Adipocyte (in vitro differentiated cells): ENCODE measurements at regions not wholly inside any gene's neighbourhood (a gene's known extent, or its start where the extent isn't known, plus 50 kb on each side); places are given as distances from the start of the nearest gene placed in this dataset.

Experiments used
- DNase-seq: peaks from one replicate; pipeline ENCODE4 v3.0.0-alpha.2; 2015; ENCODE audit warnings: low read depth
- H3K27me3 ChIP-seq: replicated peaks from 2 replicates; pipeline ENCODE4 v1.7.0; 2013; ENCODE audit warnings: mild to moderate bottlenecking, low read length, moderate library complexity; ENCODE audit not compliant: control insufficient read depth, insufficient read depth
- H3K36me3 ChIP-seq: 2 replicates; pipeline ENCODE4 v1.7.0; 2013; ENCODE audit warnings: low read length, mild to moderate bottlenecking, moderate library complexity; ENCODE audit not compliant: control insufficient read depth, insufficient read depth, severe bottlenecking
- H3K4me1 ChIP-seq: 2 replicates; pipeline ENCODE4 v1.7.0; 2013; ENCODE audit warnings: mild to moderate bottlenecking, low read length, moderate library complexity; ENCODE audit not compliant: control insufficient read depth, insufficient read depth
- H3K4me3 ChIP-seq: 2 replicates; pipeline ENCODE4 v1.7.0; 2013; ENCODE audit warnings: mild to moderate bottlenecking, low read length, moderate library complexity
- H3K9ac ChIP-seq: 2 replicates; pipeline ENCODE4 v1.7.0; 2013; ENCODE audit warnings: mild to moderate bottlenecking, low read length, moderate library complexity
- H3K9me3 ChIP-seq: 2 replicates; pipeline ENCODE4 v1.7.0; 2013; ENCODE audit warnings: mild to moderate bottlenecking, low read length, moderate library complexity; ENCODE audit not compliant: control insufficient read depth

DNA sequence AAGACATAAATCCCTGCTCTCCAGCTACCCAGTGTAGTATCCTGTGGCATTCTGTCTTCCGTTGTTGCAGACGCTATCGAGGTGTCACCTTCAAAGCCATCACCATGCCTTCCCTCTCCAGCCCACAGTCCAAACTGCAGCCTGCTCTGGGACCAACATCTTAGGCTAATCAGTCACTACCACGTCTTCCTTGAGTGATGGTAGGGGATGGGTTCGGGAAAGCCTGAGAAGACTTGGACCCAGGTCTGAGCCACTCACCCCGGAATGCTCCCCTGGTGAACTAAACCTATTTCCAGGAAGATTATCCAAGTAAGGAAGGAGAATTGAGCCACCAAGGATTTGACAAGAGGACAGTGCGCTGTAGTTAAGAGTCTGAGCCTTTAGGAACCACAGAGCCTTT lies 52.9 kb upstream of the IRX1 start:
- Histone ChIP-seq H3K9me3 (peaks cover 4% of the 10 kb centered on the region), H3K36me3 (no peaks in the 10 kb centered on the region), H3K4me1 (no peaks in the 10 kb centered on the region), H3K9ac (no peak overlapping the region), H3K4me3 (no peak overlapping the region), H3K27me3 (no peaks in the 10 kb centered on the region)
- DNase-seq, result no peak

DNA sequence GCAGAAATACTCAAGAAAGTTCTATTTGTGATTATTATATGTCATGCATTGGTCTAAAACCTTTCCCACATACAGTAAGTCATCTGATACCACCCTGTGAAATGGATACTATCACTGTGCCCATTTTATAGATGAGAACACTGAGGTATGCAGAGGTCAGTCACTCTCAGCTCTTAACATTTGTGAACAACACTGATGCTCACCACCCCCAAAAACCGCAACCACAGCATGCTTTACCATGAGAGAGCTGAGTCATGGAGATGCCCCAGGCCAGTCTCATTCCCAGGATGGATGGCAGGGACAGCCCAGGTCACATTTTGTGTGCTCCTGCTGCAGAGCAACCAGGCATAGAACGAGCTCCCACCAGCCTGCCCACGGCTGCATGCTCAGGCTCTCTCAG lies 53.5 kb upstream of the IRX1 start:
- DNase-seq, result no peak
- no peak overlapping the region for H3K9ac ChIP-seq
- H3K36me3 ChIP-seq, result no peaks in the 10 kb centered on the region
- no peaks in the 10 kb centered on the region for H3K27me3 ChIP-seq
- H3K9me3 ChIP-seq, result peaks cover 4% of the 10 kb centered on the region
- H3K4me3 ChIP-seq, result no peak overlapping the region
- H3K4me1 ChIP-seq, result no peaks in the 10 kb centered on the region

GRCh38 chr5:3538886-3539285 lies 56.7 kb upstream of the IRX1 start:
- no peaks in the 10 kb centered on the region for H3K27me3 ChIP-seq
- no peaks in the 10 kb centered on the region for H3K4me1 ChIP-seq
- no peak overlapping the region for H3K4me3 ChIP-seq
- no peak overlapping the region for H3K9ac ChIP-seq
- no peaks in the 10 kb centered on the region for H3K9me3 ChIP-seq
- DNase-seq, result no peak
- H3K36me3 ChIP-seq, result no peaks in the 10 kb centered on the region

GRCh38 chr5:3537942-3538341 lies 57.7 kb upstream of the IRX1 start:
- no peaks in the 10 kb centered on the region for H3K9me3 ChIP-seq
- no peaks in the 10 kb centered on the region for H3K36me3 ChIP-seq
- DNase-seq, result no peak
- no peaks in the 10 kb centered on the region for H3K27me3 ChIP-seq
- H3K4me3 ChIP-seq, result no peak overlapping the region
- no peak overlapping the region for H3K9ac ChIP-seq
- no peaks in the 10 kb centered on the region for H3K4me1 ChIP-seq

DNA sequence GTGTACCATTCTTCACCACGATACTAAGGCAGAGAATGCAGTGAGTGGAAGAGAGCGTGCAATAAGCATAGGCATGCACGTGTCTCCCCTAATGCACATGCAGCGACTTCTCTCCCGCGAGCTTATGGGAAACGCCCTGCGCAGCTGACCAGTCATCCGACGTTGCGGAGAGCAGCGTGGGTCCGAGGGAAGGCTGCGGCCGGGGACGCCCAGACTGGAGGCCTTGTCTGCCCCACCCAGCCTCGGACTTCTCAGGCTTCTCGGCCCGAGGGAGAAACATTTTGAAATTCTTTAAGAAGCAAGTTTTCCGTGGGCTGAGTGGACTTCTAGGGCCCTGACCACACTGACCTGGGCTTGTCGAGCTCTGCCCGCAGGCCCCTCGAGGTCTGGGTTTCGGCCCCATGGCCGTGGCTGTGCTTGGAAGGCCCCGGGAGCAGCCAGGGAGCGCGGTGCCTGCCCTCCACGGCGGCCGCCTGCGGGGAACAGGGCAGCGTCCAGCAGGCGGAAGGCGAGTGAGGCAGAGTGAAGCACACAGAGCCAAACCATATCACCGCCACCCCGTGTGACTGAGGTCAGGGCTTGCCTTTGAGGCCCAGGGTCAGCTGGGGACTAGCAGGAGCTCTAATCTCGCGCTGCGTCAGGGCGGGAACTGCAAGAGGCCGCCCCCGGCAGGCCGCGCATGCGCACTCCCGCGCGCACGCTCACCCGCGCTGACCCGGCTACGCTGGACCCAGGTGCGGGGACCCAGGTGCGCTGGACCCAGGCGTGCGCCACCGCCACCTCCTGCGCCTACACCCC lies 60.0 kb upstream of the IRX1 start:
- DNase-seq, result no peak
- Histone ChIP-seq H3K27me3 (no peaks in the 10 kb centered on the region), H3K9me3 (no peaks in the 10 kb centered on the region), H3K4me1 (no peaks in the 10 kb centered on the region), H3K4me3 (no peak overlapping the region), H3K36me3 (no peaks in the 10 kb centered on the region), H3K9ac (no peak overlapping the region)

DNA sequence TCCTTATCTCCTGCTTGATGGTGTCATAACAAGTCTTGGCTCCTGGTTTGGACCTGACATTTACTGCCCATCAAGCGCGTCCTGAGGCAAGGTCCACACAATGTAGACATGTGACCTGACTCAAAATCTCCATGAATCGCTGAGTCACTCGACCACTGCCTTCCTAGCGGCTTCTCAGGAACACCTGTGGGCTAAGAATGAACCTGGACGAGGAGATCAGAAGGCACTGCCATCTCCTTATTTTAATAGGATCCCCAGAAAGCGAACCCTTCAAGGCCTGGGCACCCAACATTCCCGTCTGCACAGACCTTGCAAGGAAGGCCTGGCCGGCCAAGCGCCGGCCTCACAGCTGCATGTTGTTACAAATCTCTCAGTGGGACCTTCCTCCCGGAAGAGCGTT lies 60.6 kb upstream of the IRX1 start:
- no peak for DNase-seq
- H3K9ac ChIP-seq, result no peak overlapping the region

GRCh38 chr5:3531320-3531986 lies 64.2 kb upstream of the IRX1 start:
- Histone ChIP-seq H3K4me1 (no peaks in the 10 kb centered on the region), H3K27me3 (no peaks in the 10 kb centered on the region), H3K36me3 (no peaks in the 10 kb centered on the region), H3K9me3 (no peaks in the 10 kb centered on the region), H3K9ac (no peak overlapping the region), H3K4me3 (no peak overlapping the region)
- no peak for DNase-seq

More for the DNA sequence above, 60.6 kb upstream of the IRX1 start:
- Histone ChIP-seq H3K36me3 (no peaks in the 10 kb centered on the region), H3K4me1 (no peaks in the 10 kb centered on the region), H3K27me3 (no peaks in the 10 kb centered on the region), H3K9me3 (no peaks in the 10 kb centered on the region), H3K4me3 (no peak overlapping the region)

DNA sequence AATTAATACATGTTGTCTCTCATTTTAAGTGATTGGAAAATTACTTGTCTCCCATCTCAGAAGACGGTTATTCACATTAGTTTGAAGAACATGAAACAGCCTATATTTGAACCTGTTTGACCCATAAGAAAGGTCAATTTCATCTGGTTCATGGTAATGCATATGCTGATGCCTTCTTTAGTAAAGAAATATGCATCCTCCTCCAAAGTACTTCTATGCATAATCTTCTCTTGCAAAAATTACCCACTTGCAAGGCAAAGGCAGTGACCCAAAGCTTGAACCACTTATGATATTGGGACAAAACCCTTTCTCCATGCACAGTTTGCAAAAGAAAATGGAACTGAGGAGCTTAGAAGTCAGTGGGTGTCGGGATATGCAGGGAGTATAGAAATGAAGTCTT lies 65.4 kb upstream of the IRX1 start:
- H3K27me3 ChIP-seq, result no peaks in the 10 kb centered on the region
- DNase-seq, result no peak
- no peak overlapping the region for H3K9ac ChIP-seq
- peaks cover 4% of the 10 kb centered on the region for H3K9me3 ChIP-seq
- no peaks in the 10 kb centered on the region for H3K4me1 ChIP-seq
- no peak overlapping the region for H3K4me3 ChIP-seq
- no peaks in the 10 kb centered on the region for H3K36me3 ChIP-seq

DNA sequence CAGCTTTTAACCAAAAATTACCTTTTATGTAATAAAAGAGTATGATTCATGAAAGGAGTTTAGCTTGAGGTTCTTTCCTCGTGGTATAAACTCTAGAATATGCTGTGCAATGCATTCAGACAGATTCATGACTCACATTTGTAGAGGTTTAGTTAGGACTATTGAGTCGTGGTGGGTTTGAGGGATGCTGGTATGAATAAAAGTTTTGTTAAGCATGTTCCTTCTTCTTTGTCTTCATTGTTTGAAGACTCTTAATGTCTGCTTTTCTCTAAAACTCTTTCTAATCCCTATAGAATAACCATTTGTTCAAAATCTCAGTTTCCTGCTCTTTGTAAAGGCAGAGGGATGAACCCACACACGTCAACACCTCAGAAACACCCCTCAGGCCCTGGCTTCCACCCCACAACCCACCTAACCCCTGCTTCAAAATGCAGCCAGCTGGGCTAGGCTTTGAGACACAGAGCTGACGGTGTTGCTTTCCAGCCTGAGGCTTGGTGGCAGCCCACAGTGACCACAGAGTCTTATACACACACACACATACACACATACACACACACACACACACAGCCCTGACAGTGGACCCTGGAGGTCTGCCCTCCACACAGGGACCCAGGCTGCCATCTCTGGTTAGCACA lies 69.0 kb upstream of the IRX1 start:
- no peak overlapping the region for H3K4me3 ChIP-seq
- H3K36me3 ChIP-seq, result no peaks in the 10 kb centered on the region
- H3K27me3 ChIP-seq, result no peaks in the 10 kb centered on the region
- no peak overlapping the region for H3K9ac ChIP-seq
- no peak for DNase-seq
- H3K4me1 ChIP-seq, result no peaks in the 10 kb centered on the region
- H3K9me3 ChIP-seq, result peaks cover 4% of the 10 kb centered on the region

- Histone ChIP-seq H3K9ac (no peak overlapping the region), H3K36me3 (no peaks in the 10 kb centered on the region), H3K27me3 (no peaks in the 10 kb centered on the region), H3K4me1 (no peaks in the 10 kb centered on the region), H3K4me3 (no peak overlapping the region), H3K9me3 (peaks cover 4% of the 10 kb centered on the region)
- no peak for DNase-seq
Measured at GRCh38 chr5:3522491-3522890, 73.1 kb upstream of the IRX1 start.

GRCh38 chr5:3518576-3518975 lies 77.1 kb upstream of the IRX1 start:
- DNase-seq, result no peak
- H3K9ac ChIP-seq, result no peak overlapping the region
- H3K36me3 ChIP-seq, result no peaks in the 10 kb centered on the region

More at GRCh38 chr5:3518576-3518975, 77.1 kb upstream of the IRX1 start:
- H3K9me3 ChIP-seq, result no peaks in the 10 kb centered on the region
- H3K27me3 ChIP-seq, result no peaks in the 10 kb centered on the region
- H3K4me1 ChIP-seq, result no peaks in the 10 kb centered on the region
- no peak overlapping the region for H3K4me3 ChIP-seq
